Fibroblast of upper back skin (primary cell): ENCODE measurements at regions not wholly inside any gene's neighbourhood (a gene's known extent, or its start where the extent isn't known, plus 50 kb on each side); places are given as distances from the start of the nearest gene placed in this dataset.

Experiments
- DNase-seq: peaks from one replicate; pipeline ENCODE4 v3.0.0-alpha.2; 2013

DNA sequence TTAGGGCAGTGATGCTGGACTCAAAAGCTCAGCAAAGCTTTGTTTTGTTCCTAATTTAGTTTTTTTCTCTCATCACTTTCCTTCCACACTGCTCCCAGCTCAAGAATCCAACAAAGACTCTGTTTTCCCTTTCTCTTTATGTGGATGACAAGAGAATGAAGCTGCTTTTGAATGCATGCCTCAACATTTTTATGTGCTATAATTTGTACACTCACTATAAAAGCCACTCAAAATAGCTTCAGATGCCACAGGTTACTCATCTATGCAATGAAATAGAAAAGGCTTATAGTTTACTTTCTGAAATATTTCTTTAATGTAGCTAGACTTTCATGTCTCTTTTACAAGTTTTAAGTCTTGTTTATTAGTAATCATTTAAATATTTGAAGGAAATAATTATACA is 714.9 kb downstream of the OTOL1 start:
- DNase-seq: peak; percentile 3

- DNase-seq: no peak
Observed at GRCh38 chr3:162213196-162213595, 716.6 kb downstream of the OTOL1 start.

DNA sequence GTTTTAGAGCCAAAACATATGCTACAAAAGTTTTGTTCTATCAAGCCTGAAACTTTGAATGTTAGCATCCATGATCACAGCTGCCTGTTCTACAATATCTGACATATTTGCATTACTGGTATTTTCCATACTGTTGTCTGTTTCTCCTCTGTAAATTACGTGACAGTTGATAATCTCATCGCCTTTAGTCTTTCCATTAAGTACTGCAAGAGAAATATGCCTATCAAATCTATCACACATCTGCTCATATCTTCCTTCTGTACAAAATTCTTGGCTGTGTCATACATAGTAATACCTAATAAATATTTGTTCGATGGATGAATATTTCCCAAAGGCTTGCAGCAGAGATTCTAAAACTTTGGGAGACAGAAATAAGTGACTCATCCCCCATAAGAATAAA is 717.3 kb downstream of the OTOL1 start:
- peak; percentile 3 for DNase-seq

GRCh38 chr3:162217647-162218046 is 721.0 kb downstream of the OTOL1 start:
- DNase-seq: peak; percentile 28

GRCh38 chr3:162218479-162218878 is 721.9 kb downstream of the OTOL1 start:
- no peak for DNase-seq

- DNase-seq: peak; percentile 52
Observed at GRCh38 chr3:162224746-162225145, 728.1 kb downstream of the OTOL1 start.

- DNase-seq: no peak
Observed at GRCh38 chr3:162236949-162237348, 740.3 kb downstream of the OTOL1 start.

- no peak for DNase-seq
Observed at GRCh38 chr3:162250782-162251181, 754.2 kb downstream of the OTOL1 start.

DNA sequence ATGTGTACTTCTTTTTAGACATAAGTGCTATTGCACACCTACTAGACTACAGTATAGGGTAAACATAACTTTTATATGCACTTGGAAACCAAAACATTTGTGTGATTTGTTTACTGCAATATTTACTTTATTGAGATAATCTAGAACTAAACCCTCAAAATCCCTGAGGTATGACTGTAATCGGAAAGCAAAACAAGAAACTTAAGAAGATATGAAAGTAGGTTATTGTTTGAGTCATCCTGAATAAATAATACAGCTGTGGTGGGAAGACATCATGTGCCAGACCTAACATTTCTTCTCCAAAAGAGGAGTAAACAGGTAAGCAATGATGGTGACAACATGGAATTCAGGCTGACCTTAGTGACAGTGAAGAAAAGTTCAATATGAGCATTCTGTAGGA is 765.5 kb downstream of the OTOL1 start:
- no peak for DNase-seq

GRCh38 chr3:162263596-162263995 is 767.0 kb downstream of the OTOL1 start:
- DNase-seq: no peak

DNA sequence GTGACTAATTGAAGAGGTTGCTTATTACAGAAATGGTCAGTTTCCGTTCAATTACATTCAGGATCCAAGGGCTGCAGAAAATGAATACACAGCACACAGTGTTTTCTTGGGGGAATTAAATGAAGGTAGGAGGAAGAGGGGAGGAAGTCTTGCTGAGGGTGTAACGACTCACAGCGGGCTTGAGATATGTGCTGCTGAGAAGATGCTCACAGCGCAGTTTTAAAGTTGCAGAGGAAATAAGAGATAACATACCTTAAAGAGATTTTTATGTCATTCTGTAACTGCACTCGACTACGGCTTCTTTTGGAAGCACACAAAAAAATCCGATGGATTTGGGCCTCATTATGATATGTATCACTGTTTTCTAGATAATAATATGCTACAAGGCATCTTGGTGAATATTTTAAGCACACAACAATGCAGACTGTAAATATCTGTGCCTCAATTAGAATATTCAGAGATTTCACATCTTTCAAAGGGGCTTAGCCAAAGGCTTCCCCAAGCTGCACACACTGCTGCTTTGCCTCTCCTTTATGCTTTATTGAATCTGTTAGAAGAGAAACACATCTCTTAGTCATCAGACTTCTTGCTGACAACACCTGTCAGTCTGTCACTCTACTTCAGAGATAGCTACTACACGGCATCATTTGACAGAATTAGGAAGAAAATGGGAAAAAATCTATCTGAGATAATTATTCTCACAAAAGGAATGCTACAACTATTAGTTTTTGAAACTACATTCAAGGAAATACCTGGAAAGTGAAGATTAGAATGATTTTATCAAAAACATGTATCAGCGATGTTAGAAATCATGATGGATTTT is 773.2 kb downstream of the OTOL1 start:
- DNase-seq: no peak

GRCh38 chr3:162274070-162274469 is 777.5 kb downstream of the OTOL1 start:
- no peak for DNase-seq

DNA sequence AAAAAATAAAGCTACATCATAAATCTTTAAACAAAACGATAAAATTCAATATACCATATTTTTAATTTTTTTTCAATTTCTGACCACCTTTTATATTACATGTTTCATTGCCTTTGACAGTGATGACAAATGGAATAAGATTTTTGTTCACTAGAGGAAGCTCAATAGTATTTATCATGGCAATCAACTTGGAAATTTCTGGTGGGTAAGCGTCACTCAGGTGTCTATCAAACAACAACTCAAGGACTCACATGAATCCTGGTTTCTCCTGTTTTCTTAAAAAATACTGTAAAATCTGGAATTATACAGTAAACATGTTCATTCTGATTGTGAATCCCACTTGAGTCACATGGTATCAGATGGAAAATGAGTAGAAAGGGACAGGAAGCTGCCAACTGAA is 782.2 kb downstream of the OTOL1 start:
- DNase-seq: no peak

DNA sequence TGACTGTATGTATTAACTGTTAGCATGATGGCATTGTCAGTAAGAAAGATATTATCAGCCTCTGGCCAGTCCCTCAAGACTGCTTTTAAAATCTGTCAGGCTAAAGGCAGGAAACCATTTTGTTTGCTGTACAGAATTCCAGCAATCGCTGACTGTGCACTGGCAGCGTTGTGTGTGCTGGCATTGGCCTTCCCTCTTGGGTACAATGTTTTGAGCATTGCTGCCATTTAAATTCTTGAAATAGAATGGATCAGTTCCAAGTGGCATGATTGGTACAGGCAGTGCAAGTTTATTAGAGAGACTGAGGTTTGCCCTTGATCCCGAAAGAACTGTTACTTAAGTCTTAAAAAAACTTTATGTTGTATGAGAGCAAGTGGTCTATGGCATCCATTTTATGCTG is 788.7 kb downstream of the OTOL1 start:
- DNase-seq: no peak

GRCh38 chr3:162287600-162287999 is 791.0 kb downstream of the OTOL1 start:
- no peak for DNase-seq

DNA sequence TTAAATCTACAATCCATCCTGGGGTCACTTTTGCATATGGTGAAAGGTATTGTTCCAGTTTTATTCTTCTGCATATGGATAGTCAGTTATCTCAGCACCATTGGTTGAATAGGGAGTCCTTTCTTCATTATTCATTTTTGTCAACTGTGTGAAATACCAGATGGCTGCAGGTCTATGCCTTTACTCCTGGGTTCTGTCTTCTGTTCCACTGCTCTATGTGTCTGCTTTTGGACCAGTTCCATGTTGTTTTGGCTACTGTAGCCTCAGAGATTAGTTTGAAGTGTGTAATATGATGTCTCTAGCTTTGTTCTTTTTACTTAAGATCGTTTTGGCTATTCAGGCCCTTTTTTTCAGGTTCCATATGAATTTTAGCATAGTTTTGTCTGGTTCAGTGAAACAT is 795.8 kb downstream of the OTOL1 start:
- no peak for DNase-seq

DNA sequence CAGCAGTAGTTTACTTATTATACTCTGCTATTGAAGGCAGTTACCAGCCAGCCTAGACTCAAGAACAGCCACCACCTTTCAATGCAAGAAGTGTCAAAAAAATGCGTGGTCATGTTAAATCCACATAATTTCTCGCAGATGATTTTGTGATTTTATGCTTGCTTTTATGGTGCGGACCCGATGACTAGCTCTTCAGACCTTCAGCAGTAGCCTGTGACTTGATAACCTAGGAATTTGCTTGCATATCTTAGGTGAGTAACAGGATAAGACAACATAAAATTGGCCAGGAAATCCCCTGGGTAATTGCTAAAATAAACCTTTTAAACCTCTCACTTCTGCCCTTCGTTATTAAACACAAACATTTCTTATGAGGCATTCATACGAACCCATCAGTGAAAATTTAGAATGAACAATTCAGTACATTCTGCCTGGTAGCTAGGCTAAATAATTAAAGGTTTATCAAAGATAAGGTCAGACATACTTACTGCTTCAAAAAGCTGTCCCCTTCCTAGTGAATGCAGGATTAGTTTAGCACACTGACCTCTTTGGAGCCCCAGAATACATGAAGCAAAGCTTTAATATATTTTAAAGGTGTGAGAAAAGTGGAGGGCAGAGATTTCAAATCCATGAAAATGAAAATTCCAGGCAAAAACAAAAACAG is 798.8 kb downstream of the OTOL1 start:
- peak; percentile 97 for DNase-seq

GRCh38 chr3:162302983-162303624 is 806.5 kb downstream of the OTOL1 start:
- peak; percentile 40 for DNase-seq

DNA sequence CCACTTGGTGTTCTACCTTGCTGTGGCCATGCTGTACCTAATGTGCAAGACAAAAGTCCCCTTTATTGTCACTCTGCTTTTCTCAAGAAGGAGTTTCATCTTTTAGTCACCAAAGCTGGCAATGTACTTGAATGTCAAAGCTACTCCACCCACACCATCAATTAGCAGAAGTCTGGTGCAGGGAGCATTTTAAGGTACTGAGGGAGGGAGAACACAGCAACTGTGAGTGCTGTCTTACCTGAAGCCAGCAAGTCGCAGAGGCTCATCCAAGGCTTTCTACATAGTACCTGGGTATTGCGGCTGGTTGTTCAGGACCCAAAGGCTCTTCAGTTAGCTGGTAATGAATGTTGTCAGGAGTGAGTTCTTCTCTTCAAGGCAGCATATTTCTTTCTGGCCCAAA is 820.4 kb downstream of the OTOL1 start:
- DNase-seq: no peak

DNA sequence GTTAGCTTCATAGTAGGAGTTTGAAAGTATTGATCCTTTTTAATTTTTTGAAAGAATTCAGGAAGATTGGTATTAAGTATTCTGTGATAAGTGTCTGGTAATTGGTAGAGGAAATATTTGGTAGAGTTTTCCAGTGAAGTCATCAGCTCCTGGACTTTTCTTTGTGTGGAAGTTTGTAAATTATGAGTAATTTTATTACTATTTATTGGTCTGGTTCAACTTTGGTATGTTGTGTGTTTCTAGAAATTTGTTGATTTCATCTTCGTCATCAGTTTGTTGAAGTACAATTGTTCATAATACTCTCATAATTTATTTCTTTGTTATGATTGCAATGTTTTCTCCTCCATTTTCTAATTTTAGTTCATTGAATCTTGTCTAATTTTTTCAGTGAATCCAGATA is 832.0 kb downstream of the OTOL1 start:
- no peak for DNase-seq

GRCh38 chr3:162329514-162329913 is 832.9 kb downstream of the OTOL1 start:
- DNase-seq: no peak

DNA sequence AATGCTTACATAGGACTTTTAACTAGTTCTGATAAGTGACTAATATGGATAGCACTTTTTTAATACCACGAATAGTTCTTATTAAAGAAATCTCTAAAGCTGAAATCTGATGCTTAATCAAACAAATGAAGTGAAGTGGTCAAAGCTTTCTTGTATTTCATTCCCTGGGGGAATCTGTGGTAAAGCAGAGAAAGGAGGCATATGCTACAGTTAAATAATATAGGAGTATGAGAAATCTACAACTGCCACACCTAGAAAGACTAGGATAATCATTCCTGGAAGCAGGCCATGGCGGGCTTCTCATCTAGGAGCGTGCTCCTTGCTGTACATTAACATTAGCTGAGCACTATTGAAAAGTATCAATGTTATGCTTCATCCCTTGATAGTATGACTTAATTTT is 835.7 kb downstream of the OTOL1 start:
- DNase-seq: peak; percentile 40

GRCh38 chr3:162334537-162334936 is 837.9 kb downstream of the OTOL1 start:
- no peak for DNase-seq

DNA sequence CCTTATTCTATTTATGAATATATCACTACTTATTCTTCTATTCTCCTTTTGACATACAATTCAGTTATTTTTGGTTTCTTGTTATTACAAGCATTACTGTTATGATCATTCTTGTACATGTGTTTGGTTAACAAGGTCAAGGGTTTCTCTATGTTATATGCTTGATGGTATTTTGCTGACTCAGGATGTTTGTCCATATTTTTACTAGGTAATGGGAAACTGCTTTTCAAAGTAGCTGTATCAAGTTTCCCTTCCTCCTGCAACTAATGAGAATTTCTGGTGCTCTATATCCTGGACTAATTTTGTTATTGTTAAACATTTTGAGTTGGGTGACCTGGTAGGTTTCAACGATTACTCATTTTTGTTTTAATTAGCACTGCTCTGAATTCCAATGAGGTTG is 841.0 kb downstream of the OTOL1 start:
- peak; percentile 8 for DNase-seq
